OCI-M1 (cell line): ENCODE measurements at regions not wholly inside any gene's neighbourhood (a gene's known extent, or its start where the extent isn't known, plus 50 kb on each side); places are given as distances from the start of the nearest gene placed in this dataset.

Experiments used
- DNase-seq: peaks from one replicate; lab custom pipeline; 2025; lab: John Stamatoyannopoulos, UW

- DNase-seq, result no peak
Observed at GRCh38 chr7:41633690-41634089, 69.2 kb downstream of the INHBA start.

- no peak for DNase-seq
Observed at GRCh38 chr7:41630741-41631140, 72.1 kb downstream of the INHBA start.

GRCh38 chr7:41629711-41630111, 73.2 kb downstream of the INHBA start:
- no peak for DNase-seq

GRCh38 chr7:41628901-41629300, 74.0 kb downstream of the INHBA start:
- DNase-seq, result no peak

- no peak for DNase-seq
Observed at GRCh38 chr7:41627645-41628298, 75.1 kb downstream of the INHBA start.

GRCh38 chr7:41624818-41625217, 78.1 kb downstream of the INHBA start:
- peak; percentile 59 for DNase-seq

- DNase-seq, result no peak
Observed at GRCh38 chr7:41621953-41622831, 80.7 kb downstream of the INHBA start.

GRCh38 chr7:41617987-41618386, 84.9 kb downstream of the INHBA start:
- DNase-seq, result no peak

- DNase-seq, result no peak
Observed at GRCh38 chr7:41612798-41613197, 90.1 kb downstream of the INHBA start.

- DNase-seq, result no peak
Observed at GRCh38 chr7:41612386-41612785, 90.5 kb downstream of the INHBA start.

- DNase-seq, result no peak
Observed at GRCh38 chr7:41608447-41608846, 94.4 kb downstream of the INHBA start.

- DNase-seq, result no peak
Observed at GRCh38 chr7:41603985-41604384, 98.9 kb downstream of the INHBA start.

- peak; percentile 4 for DNase-seq
Observed at GRCh38 chr7:41599760-41600159, 103.1 kb downstream of the INHBA start.

- DNase-seq, result no peak
Observed at GRCh38 chr7:41592794-41593193, 110.1 kb downstream of the INHBA start.

- DNase-seq, result peak; percentile 28
Observed at GRCh38 chr7:41592236-41592635, 110.7 kb downstream of the INHBA start.

- DNase-seq, result no peak
Observed at GRCh38 chr7:41590986-41591385, 111.9 kb downstream of the INHBA start.

GRCh38 chr7:41588341-41588740, 114.5 kb downstream of the INHBA start:
- DNase-seq, result no peak

GRCh38 chr7:41586931-41587640, 115.8 kb downstream of the INHBA start:
- DNase-seq, result peak; percentile 29

- DNase-seq, result peak; percentile 2
Observed at GRCh38 chr7:41584746-41585145, 118.1 kb downstream of the INHBA start.

- no peak for DNase-seq
Observed at GRCh38 chr7:41582116-41582515, 120.8 kb downstream of the INHBA start.

- no peak for DNase-seq
Observed at GRCh38 chr7:41581041-41581440, 121.8 kb downstream of the INHBA start.
